Panc1 (cell line): ENCODE measurements at regions not wholly inside any gene's neighbourhood (a gene's known extent, or its start where the extent isn't known, plus 50 kb on each side); places are given as distances from the start of the nearest gene placed in this dataset.

ENCODE experiments used
- ATAC-seq: fragments of 200-7000 bp; cut with Tn5 transposase; 2 replicates; pipeline ENCODE4 v1.9.1; 2020; ENCODE audit warnings: mild to moderate bottlenecking, moderate library complexity
- BruUV-seq: library from RNA; stranded (reverse); fragments of 400-500 nt; replicated peaks from 2 replicates; lab custom pipeline; 2021; lab: Mats Ljungman, UMichigan
- CTCF ChIA-PET: fragments of 300-600 bp; sonication (Branson Sonifier 250); formaldehyde crosslinking; loops from one replicate; lab custom pipeline; 2022; ENCODE audit warnings: antibody characterized with exemption; lab: Charles Lee
- POLR2A ChIA-PET: fragments of 300-600 bp; sonication (Branson Sonifier 250); formaldehyde crosslinking; loops from one replicate; lab custom pipeline; 2022; ENCODE audit warnings: antibody characterized with exemption; lab: Charles Lee
- DNase-seq: peaks from one replicate; pipeline ENCODE4 v3.0.0-alpha.2; 2010; ENCODE audit warnings: low read depth, low spot score
- H3K27ac ChIP-seq: 2 replicates; pipeline ENCODE4 v1.5.1; 2011; ENCODE audit warnings: mild to moderate bottlenecking, low read length, inconsistent platforms
- H3K27me3 ChIP-seq: fragments of 200-500 bp; sonication (Bioruptor generic); 2 replicates; pipeline ENCODE4 v1.6.0; 2014; ENCODE audit warnings: low read length, inconsistent platforms; ENCODE audit not compliant: control insufficient read depth, insufficient read depth
- H3K36me3 ChIP-seq: fragments of 200-500 bp; sonication (Bioruptor generic); 2 replicates; pipeline ENCODE4 v1.5.1; 2014; ENCODE audit warnings: inconsistent platforms, mild to moderate bottlenecking, low read length, moderate library complexity; ENCODE audit not compliant: control insufficient read depth, insufficient read depth
- H3K4me1 ChIP-seq: 2 replicates; pipeline ENCODE4 v1.5.1; 2011; ENCODE audit warnings: inconsistent platforms, mild to moderate bottlenecking, low read length, moderate library complexity; ENCODE audit not compliant: control insufficient read depth, insufficient read depth
- H3K4me3 ChIP-seq, 2 experiments: 2 replicates each; pipeline ENCODE4 v1.5.1; 2011 to 2012; ENCODE audit warnings: low read depth in 2 of 2, low read length in 2 of 2, mild to moderate bottlenecking in 2 of 2, inconsistent platforms in 1 of 2, moderate library complexity in 1 of 2
- H3K9me3 ChIP-seq: fragments of 200-500 bp; sonication (Bioruptor generic); 2 replicates; pipeline ENCODE4 v1.5.1; 2014; ENCODE audit warnings: low read depth, mild to moderate bottlenecking, inconsistent platforms, low read length, moderate library complexity; ENCODE audit not compliant: control insufficient read depth, insufficient read depth
- CTCF ChIP-seq: fragments of 450-650 bp; IDR thresholded peaks from 2 replicates; pipeline ENCODE4 v1.5.1; 2017; ENCODE audit warnings: mild to moderate bottlenecking
- POLR2AphosphoS5 ChIP-seq: IDR thresholded peaks from 2 replicates; pipeline ENCODE4 v1.6.1; 2012; ENCODE audit warnings: mild to moderate bottlenecking, low read depth, low read length, moderate library complexity
- SIN3A ChIP-seq: IDR thresholded peaks from 2 replicates; pipeline ENCODE4 v1.6.1; 2012; ENCODE audit warnings: low read depth, mild to moderate bottlenecking, low read length, moderate library complexity, borderline replicate concordance; ENCODE audit not compliant: insufficient read depth
- TCF7L2 ChIP-seq: IDR thresholded peaks from 2 replicates; pipeline ENCODE4 v1.6.1; 2011; ENCODE audit warnings: mild to moderate bottlenecking, low read depth, low read length, inconsistent platforms
- in situ Hi-C: cut with HindIII; loops from 2 replicates; pipeline ENCODE4 v1.10.0; 2016; ENCODE audit warnings: low sequenced_read_pairs, low pct_unique_long_range_greater_than_20kb
- intact Hi-C: fragments of 100-400 bp; cut with micrococcal nuclease; formaldehyde crosslinking; loops from one replicate; pipeline ENCODE4 v1.10.0; 2022; ENCODE audit not compliant: unreplicated experiment
- TF ChIP-seq, protein P1 (sequence below), 2 experiments: IDR thresholded peaks; 2 replicates each; pipeline ENCODE4 v1.6.1; 2011 to 2012; ENCODE audit warnings: low read depth in 2 of 2, control low read depth in 1 of 2, low read length in 1 of 2, mild to moderate bottlenecking in 1 of 2, moderate library complexity in 1 of 2; ENCODE audit not compliant: insufficient read depth in 1 of 2

GRCh38 chr4:138299881-138300280 is 57.7 kb upstream of the SLC7A11 start:
- no peaks in the 10 kb centered on the region for H3K27me3 ChIP-seq
- ChIA-PET POLR2A (no interaction called here), CTCF (no interaction called here)
- intact Hi-C loops (no loop called here), in situ Hi-C loops (no loop called here)
- H3K9me3 ChIP-seq, result no peaks in the 10 kb centered on the region
- BruUV-seq, result no TSS peak
- DNase-seq (no peak), ATAC-seq (no peak)
- H3K4me1 ChIP-seq, result no peaks in the 10 kb centered on the region
- no peak overlapping the region for H3K4me3 ChIP-seq
- no peaks in the 10 kb centered on the region for H3K36me3 ChIP-seq
- no peak for TF ChIP-seq SIN3A
- no peak for TF ChIP-seq CTCF
- TF ChIP-seq TCF7L2, result no peak
- TF ChIP-seq, protein P1, sequence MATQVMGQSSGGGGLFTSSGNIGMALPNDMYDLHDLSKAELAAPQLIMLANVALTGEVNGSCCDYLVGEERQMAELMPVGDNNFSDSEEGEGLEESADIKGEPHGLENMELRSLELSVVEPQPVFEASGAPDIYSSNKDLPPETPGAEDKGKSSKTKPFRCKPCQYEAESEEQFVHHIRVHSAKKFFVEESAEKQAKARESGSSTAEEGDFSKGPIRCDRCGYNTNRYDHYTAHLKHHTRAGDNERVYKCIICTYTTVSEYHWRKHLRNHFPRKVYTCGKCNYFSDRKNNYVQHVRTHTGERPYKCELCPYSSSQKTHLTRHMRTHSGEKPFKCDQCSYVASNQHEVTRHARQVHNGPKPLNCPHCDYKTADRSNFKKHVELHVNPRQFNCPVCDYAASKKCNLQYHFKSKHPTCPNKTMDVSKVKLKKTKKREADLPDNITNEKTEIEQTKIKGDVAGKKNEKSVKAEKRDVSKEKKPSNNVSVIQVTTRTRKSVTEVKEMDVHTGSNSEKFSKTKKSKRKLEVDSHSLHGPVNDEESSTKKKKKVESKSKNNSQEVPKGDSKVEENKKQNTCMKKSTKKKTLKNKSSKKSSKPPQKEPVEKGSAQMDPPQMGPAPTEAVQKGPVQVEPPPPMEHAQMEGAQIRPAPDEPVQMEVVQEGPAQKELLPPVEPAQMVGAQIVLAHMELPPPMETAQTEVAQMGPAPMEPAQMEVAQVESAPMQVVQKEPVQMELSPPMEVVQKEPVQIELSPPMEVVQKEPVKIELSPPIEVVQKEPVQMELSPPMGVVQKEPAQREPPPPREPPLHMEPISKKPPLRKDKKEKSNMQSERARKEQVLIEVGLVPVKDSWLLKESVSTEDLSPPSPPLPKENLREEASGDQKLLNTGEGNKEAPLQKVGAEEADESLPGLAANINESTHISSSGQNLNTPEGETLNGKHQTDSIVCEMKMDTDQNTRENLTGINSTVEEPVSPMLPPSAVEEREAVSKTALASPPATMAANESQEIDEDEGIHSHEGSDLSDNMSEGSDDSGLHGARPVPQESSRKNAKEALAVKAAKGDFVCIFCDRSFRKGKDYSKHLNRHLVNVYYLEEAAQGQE (IDR thresholded peaks at IDR 0.05; ENCODE audit: insufficient read depth in 1 of 2, low read depth in 2 of 2, low read length in 1 of 2), result no peak
- TF ChIP-seq POLR2AphosphoS5, result no peak
- H3K27ac ChIP-seq, result no peak overlapping the region

DNA sequence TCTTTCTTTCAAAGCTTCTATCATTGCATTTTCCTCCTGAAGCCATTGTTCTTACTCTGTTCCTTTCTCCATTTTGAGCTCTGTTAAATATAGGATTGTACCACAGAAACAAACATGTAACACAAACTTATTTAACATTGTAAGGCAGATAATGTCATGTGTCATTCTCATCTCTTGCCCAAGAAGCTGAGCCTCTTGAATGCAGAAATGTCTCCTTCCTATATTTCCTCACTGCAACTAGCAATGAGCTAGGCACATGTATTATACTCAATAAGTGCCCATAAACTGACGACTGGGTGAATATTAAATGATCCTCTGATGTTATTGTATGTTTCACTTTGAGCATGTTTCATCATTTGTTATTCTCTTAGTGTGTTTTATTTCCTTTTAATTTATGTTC is 56.7 kb upstream of the SLC7A11 start:
- POLR2A ChIA-PET, result no interaction called here
- no peaks in the 10 kb centered on the region for H3K36me3 ChIP-seq
- ATAC-seq (no peak), DNase-seq (no peak)
- no peaks in the 10 kb centered on the region for H3K9me3 ChIP-seq
- no peaks in the 10 kb centered on the region for H3K27me3 ChIP-seq
- no peak overlapping the region for H3K4me3 ChIP-seq
- CTCF ChIA-PET, result no interaction called here
- in situ Hi-C loops, result no loop called here
- intact Hi-C loops, result no loop called here
- no peak for TF ChIP-seq TCF7L2
- no peak for TF ChIP-seq SIN3A
- no peak for TF ChIP-seq POLR2AphosphoS5
- no peak for TF ChIP-seq CTCF
- TF ChIP-seq, protein P1 (IDR thresholded peaks at IDR 0.05; ENCODE audit: insufficient read depth in 1 of 2, low read depth in 2 of 2, low read length in 1 of 2), result no peak
- no TSS peak for BruUV-seq
- no peak overlapping the region for H3K27ac ChIP-seq
- H3K4me1 ChIP-seq, result no peaks in the 10 kb centered on the region
